PC-3 (cell line): ENCODE measurements at regions not wholly inside any gene's neighbourhood (a gene's known extent, or its start where the extent isn't known, plus 50 kb on each side); places are given as distances from the start of the nearest gene placed in this dataset.

Experiments
- EZH2 ChIP-seq: fragments of 300-600 bp; sonication (generic); IDR thresholded peaks from one replicate; pipeline ENCODE4 v1.6.1; 2017; ENCODE audit warnings: antibody characterized with exemption, mild to moderate bottlenecking, low read length; ENCODE audit not compliant: unreplicated experiment
- TF ChIP-seq, protein P1 (sequence below): fragments of 300-600 bp; sonication (generic); conservative IDR thresholded peaks from 2 replicates; pipeline ENCODE4 v1.5.1; 2017; ENCODE audit warnings: antibody characterized with exemption, low read depth, mild to moderate bottlenecking, low read length

DNA sequence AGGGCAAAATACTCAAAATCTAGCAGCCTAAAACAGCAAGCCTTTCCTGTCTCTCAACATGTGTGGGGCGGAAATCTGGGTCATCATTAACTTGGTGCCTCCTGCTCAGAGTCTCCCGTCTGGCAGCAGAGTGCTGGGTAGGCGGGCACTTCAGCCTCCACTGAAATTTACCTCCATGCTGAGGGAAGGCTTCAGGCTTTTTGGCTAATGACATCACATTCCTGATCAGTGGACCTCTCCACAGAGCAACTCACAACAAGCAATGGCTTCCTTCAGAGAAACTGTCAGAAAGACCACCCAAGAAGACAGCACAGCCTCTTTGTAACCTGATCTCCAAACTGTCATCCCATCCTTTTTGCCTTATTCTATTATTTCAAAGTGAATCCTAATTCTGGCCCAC lies 1109.0 kb downstream of the UQCRFS1 start:
- TF ChIP-seq EZH2, result no peak
- TF ChIP-seq, protein P1, sequence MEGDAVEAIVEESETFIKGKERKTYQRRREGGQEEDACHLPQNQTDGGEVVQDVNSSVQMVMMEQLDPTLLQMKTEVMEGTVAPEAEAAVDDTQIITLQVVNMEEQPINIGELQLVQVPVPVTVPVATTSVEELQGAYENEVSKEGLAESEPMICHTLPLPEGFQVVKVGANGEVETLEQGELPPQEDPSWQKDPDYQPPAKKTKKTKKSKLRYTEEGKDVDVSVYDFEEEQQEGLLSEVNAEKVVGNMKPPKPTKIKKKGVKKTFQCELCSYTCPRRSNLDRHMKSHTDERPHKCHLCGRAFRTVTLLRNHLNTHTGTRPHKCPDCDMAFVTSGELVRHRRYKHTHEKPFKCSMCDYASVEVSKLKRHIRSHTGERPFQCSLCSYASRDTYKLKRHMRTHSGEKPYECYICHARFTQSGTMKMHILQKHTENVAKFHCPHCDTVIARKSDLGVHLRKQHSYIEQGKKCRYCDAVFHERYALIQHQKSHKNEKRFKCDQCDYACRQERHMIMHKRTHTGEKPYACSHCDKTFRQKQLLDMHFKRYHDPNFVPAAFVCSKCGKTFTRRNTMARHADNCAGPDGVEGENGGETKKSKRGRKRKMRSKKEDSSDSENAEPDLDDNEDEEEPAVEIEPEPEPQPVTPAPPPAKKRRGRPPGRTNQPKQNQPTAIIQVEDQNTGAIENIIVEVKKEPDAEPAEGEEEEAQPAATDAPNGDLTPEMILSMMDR, result no peak
